NT2/D1 (cell line): ENCODE measurements at regions not wholly inside any gene's neighbourhood (a gene's known extent, or its start where the extent isn't known, plus 50 kb on each side); places are given as distances from the start of the nearest gene placed in this dataset.

Experiments
- YY1 ChIP-seq: IDR thresholded peaks from 2 replicates; pipeline ENCODE4 v1.6.1; 2011; ENCODE audit not compliant: insufficient read length, insufficient read depth
- ZNF274 ChIP-seq: IDR thresholded peaks from 2 replicates; pipeline ENCODE4 v1.6.1; 2011; ENCODE audit warnings: mild to moderate bottlenecking, low read depth, low read length

- no peak for TF ChIP-seq YY1
- TF ChIP-seq ZNF274: no peak
These were observed 583.7 kb downstream of the KCNJ2 start for GRCh38 chr17:70752966-70753467.
